ENCODE measurements at regions not wholly inside any gene's neighbourhood (a gene's known extent, or its start where the extent isn't known, plus 50 kb on each side); places are given as distances from the start of the nearest gene placed in this dataset.

GRCh38 chr12:59936534-59936933 is 340.7 kb downstream of the SLC16A7 start:
- TF ChIP-seq CTCF (IDR thresholded peaks at IDR 0.05; ENCODE audit: poor library complexity) (no peak), EZH2 (IDR thresholded peaks at IDR 0.05; ENCODE audit: borderline replicate concordance) (no peak), EZH2phosphoT487 (IDR thresholded peaks at IDR 0.05; ENCODE audit: low read depth, severe bottlenecking, unreplicated experiment) (no peak)

Measured in hepatocyte (in vitro differentiated cells).